IMR-90 (cell line): ENCODE measurements at regions not wholly inside any gene's neighbourhood (a gene's known extent, or its start where the extent isn't known, plus 50 kb on each side); places are given as distances from the start of the nearest gene placed in this dataset.

Source experiments
- ATAC-seq: fragments of 200-7000 bp; cut with Tn5 transposase; 2 replicates; pipeline ENCODE4 v1.9.1; 2020; ENCODE audit warnings: low read depth, mild to moderate bottlenecking, moderate library complexity
- BruUV-seq: library from RNA; stranded (reverse); fragments of 400-500 nt; replicated peaks from 2 replicates; lab custom pipeline; 2021; lab: Mats Ljungman, UMichigan
- CTCF ChIA-PET: fragments of 300-600 bp; formaldehyde crosslinking; extraction: SDS; loops from one replicate; lab custom pipeline; 2021; ENCODE audit warnings: antibody characterized with exemption; lab: Yijun Ruan, JAX
- POLR2A ChIA-PET: fragments of 300-600 bp; sonication (Branson Sonifier 250); formaldehyde crosslinking; loops from one replicate; lab custom pipeline; 2022; ENCODE audit warnings: antibody characterized with exemption; ENCODE audit not compliant: unreplicated experiment; lab: Charles Lee
- DNase-seq: peaks from one replicate; pipeline ENCODE4 v3.0.0; 2013
- H2AFZ ChIP-seq: replicated peaks from 2 replicates; pipeline ENCODE3; 2013; ENCODE audit warnings: low read length, mild to moderate bottlenecking; ENCODE audit not compliant: poor library complexity
- H2AK5ac ChIP-seq: 2 replicates; pipeline ENCODE4 v1.6.1; 2013; ENCODE audit warnings: low read depth, low read length, inconsistent platforms
- H2AK9ac ChIP-seq: replicated peaks from 2 replicates; pipeline ENCODE3; 2013; ENCODE audit warnings: mild to moderate bottlenecking, low read depth, low read length, moderate library complexity; ENCODE audit not compliant: poor library complexity
- H2BK120ac ChIP-seq: 2 replicates; pipeline ENCODE4 v1.6.1; 2013; ENCODE audit warnings: low read depth, low read length, inconsistent platforms
- H2BK15ac ChIP-seq: 3 replicates; pipeline ENCODE4 v1.6.1; 2013; ENCODE audit warnings: low read depth, low read length, inconsistent platforms
- H2BK20ac ChIP-seq: 2 replicates; pipeline ENCODE4 v1.6.1; 2013; ENCODE audit warnings: low read depth, mild to moderate bottlenecking, inconsistent platforms, low read length, moderate library complexity
- H2BK5ac ChIP-seq: 2 replicates; pipeline ENCODE4 v1.6.1; 2013; ENCODE audit warnings: mild to moderate bottlenecking, low read depth, low read length, inconsistent platforms; ENCODE audit not compliant: poor library complexity, severe bottlenecking
- H3K14ac ChIP-seq: replicated peaks from 2 replicates; pipeline ENCODE4 v1.6.1; 2013; ENCODE audit warnings: low read depth, low read length, inconsistent platforms
- H3K18ac ChIP-seq: 2 replicates; pipeline ENCODE4 v1.6.1; 2013; ENCODE audit warnings: low read depth, low read length, control low read depth
- H3K23ac ChIP-seq: 2 replicates; pipeline ENCODE4 v1.6.1; 2013; ENCODE audit warnings: low read depth, low read length, inconsistent platforms
- H3K27ac ChIP-seq: 2 replicates; pipeline ENCODE4 v1.5.1; 2013; ENCODE audit warnings: mild to moderate bottlenecking, control low read depth, low read length; ENCODE audit not compliant: insufficient read depth
- H3K27me3 ChIP-seq: 2 replicates; pipeline ENCODE4 v1.6.1; 2013; ENCODE audit warnings: low read length; ENCODE audit not compliant: control insufficient read depth, insufficient read depth
- H3K36me3 ChIP-seq: 2 replicates; pipeline ENCODE4 v1.6.1; 2013; ENCODE audit warnings: low read length, mixed read lengths; ENCODE audit not compliant: control insufficient read depth, insufficient read depth
- H3K4ac ChIP-seq: 2 replicates; pipeline ENCODE4 v1.6.1; 2013; ENCODE audit warnings: low read depth, low read length, inconsistent platforms
- H3K4me1 ChIP-seq: 2 replicates; pipeline ENCODE4 v1.6.1; 2013; ENCODE audit warnings: low read length, mixed read lengths; ENCODE audit not compliant: control insufficient read depth, insufficient read depth
- H3K4me2 ChIP-seq: 2 replicates; pipeline ENCODE4 v1.6.1; 2013; ENCODE audit warnings: low read depth, mild to moderate bottlenecking, control low read depth, low read length, moderate library complexity
- H3K4me3 ChIP-seq: 2 replicates; pipeline ENCODE4 v1.5.1; 2013; ENCODE audit warnings: low read depth, mild to moderate bottlenecking, control low read depth, low read length, moderate library complexity; ENCODE audit not compliant: insufficient read depth
- H3K56ac ChIP-seq: 2 replicates; pipeline ENCODE4 v1.6.1; 2013; ENCODE audit warnings: low read length, inconsistent platforms; ENCODE audit not compliant: insufficient read depth; ENCODE audit errors: extremely low read depth
- H3K79me1 ChIP-seq, 2 experiments: 2 replicates each; pipeline ENCODE4 v1.6.1; 2013; ENCODE audit warnings: low read length in 2 of 2, inconsistent platforms in 1 of 2, low read depth in 1 of 2
- H3K9ac ChIP-seq: 2 replicates; pipeline ENCODE4 v1.6.1; 2013; ENCODE audit warnings: low read depth, low read length, control low read depth
- H3K9me1 ChIP-seq: 2 replicates; pipeline ENCODE4 v1.6.1; 2013; ENCODE audit warnings: low read length, inconsistent platforms; ENCODE audit not compliant: insufficient read depth
- H3K9me3 ChIP-seq: 2 replicates; pipeline ENCODE4 v1.6.1; 2013; ENCODE audit warnings: low read length; ENCODE audit not compliant: control insufficient read depth, insufficient read depth
- H4K20me1 ChIP-seq: 2 replicates; pipeline ENCODE4 v1.6.1; 2013; ENCODE audit warnings: low read length, inconsistent platforms; ENCODE audit not compliant: insufficient read depth
- H4K5ac ChIP-seq: 2 replicates; pipeline ENCODE4 v1.6.1; 2013; ENCODE audit warnings: mild to moderate bottlenecking, low read depth, low read length, control low read depth
- H4K8ac ChIP-seq, 2 experiments: 2 replicates each; pipeline ENCODE4 v1.6.1; 2013; ENCODE audit warnings: low read depth in 2 of 2, low read length in 2 of 2, control low read depth in 1 of 2, inconsistent platforms in 1 of 2
- H4K91ac ChIP-seq: 2 replicates; pipeline ENCODE4 v1.6.1; 2013; ENCODE audit warnings: low read depth, low read length, inconsistent platforms; ENCODE audit not compliant: insufficient read depth
- CEBPB ChIP-seq: IDR thresholded peaks from 2 replicates; pipeline ENCODE4 v1.6.1; 2012; ENCODE audit warnings: low read depth, low read length, improper control_type of control experiment
- CTCF ChIP-seq: conservative IDR thresholded peaks from 2 replicates; pipeline ENCODE4 v1.5.1; 2012; ENCODE audit warnings: mild to moderate bottlenecking, low read depth, low read length, improper control_type of control experiment
- FOS ChIP-seq: fragments of 150-350 bp; IDR thresholded peaks from 2 replicates; pipeline ENCODE4 v1.6.1; 2016; ENCODE audit warnings: low read depth, low read length
- MAZ ChIP-seq: IDR thresholded peaks from 2 replicates; pipeline ENCODE4 v1.6.1; 2012; ENCODE audit warnings: low read depth, mild to moderate bottlenecking, low read length, improper control_type of control experiment, moderate library complexity, borderline replicate concordance
- RAD21 ChIP-seq: IDR thresholded peaks from 2 replicates; pipeline ENCODE4 v1.6.1; 2012; ENCODE audit warnings: low read length, improper control_type of control experiment
- SMC3 ChIP-seq: fragments of 150-350 bp; IDR thresholded peaks from 2 replicates; pipeline ENCODE4 v1.6.1; 2016; ENCODE audit warnings: low read depth, mild to moderate bottlenecking, antibody characterized with exemption, low read length, moderate library complexity
- WGBS, 2 experiments: methylation state at CpG; one replicate each; pipeline versions ENCODE4 v1.1.5 to v1.1.7; 2013; ENCODE audit warnings: missing lambda C conversion rate in 2 of 2; ENCODE audit not compliant: insufficient read length in 1 of 2; ENCODE audit errors: extremely low coverage in 2 of 2; 5-methylcytosine and 5-hydroxymethylcytosine counted together
- dilution Hi-C: fragments of 300-500 bp; cut with HindIII; formaldehyde crosslinking; loops from one replicate; pipeline ENCODE4 v1.14.3; 2018; ENCODE audit warnings: low sequenced_read_pairs; ENCODE audit not compliant: unreplicated experiment
- in situ Hi-C: fragments of 300-500 bp; cut with MboI; formaldehyde crosslinking; loops from 3 replicates; pipeline ENCODE4 v1.14.3; 2019; ENCODE audit warnings: low sequenced_read_pairs, inconsistent platforms, mixed read lengths
- intact Hi-C: fragments of 100-400 bp; cut with micrococcal nuclease; formaldehyde crosslinking; loops from 2 replicates; pipeline ENCODE4 v1.10.0; 2022

GRCh38 chr2:204312105-204312504 is 233.2 kb upstream of the PARD3B start:
- Histone ChIP-seq H3K4me3 (no peak overlapping the region), H4K5ac (no peak overlapping the region), H3K4me2 (no peak overlapping the region), H2BK20ac (no peak overlapping the region), H3K18ac (no peak overlapping the region), H2BK15ac (no peak overlapping the region), H3K27me3 (no peaks in the 10 kb centered on the region; the same call in 1 of the 2 replicates), H3K9me1 (no peaks in the 10 kb centered on the region), H3K27ac (no peak overlapping the region), H4K91ac (no peak overlapping the region), H3K9ac (no peak overlapping the region), H3K14ac (no peak overlapping the region), H2AFZ (no peak overlapping the region), H3K9me3 (no peaks in the 10 kb centered on the region), H2AK9ac (no peak overlapping the region), H2AK5ac (no peak overlapping the region), H3K79me1 (no peaks in the 10 kb centered on the region), H3K23ac (no peak overlapping the region), H3K36me3 (no peaks in the 10 kb centered on the region), H2BK120ac (no peak overlapping the region), H4K20me1 (no peaks in the 10 kb centered on the region), H3K56ac (no peak overlapping the region), H4K8ac (no peak overlapping the region), H3K4me1 (no peaks in the 10 kb centered on the region), H2BK5ac (no peak overlapping the region), H3K4ac (no peak overlapping the region)
- BruUV-seq = no TSS peak
- in situ Hi-C loops = no loop called here
- dilution Hi-C loops = no loop called here
- DNase-seq (no peak), ATAC-seq (no peak)
- WGBS, 2 experiments = no CpG with 5 or more reads among the region's 8 CpGs
- no peak for TF ChIP-seq CTCF
- no peak for TF ChIP-seq MAZ
- no peak for TF ChIP-seq SMC3
- no peak for TF ChIP-seq CEBPB
- no peak for TF ChIP-seq FOS
- TF ChIP-seq RAD21 = no peak
- intact Hi-C loops = no loop called here
- ChIA-PET POLR2A (no interaction called here), CTCF (interaction anchor here (1.4 kb wide), 1 partner anchor 11 kb away, joined by 4 read pairs; no protein-coding TSS in a partner anchor)
